HFFc6 (cell line): ENCODE measurements at regions not wholly inside any gene's neighbourhood (a gene's known extent, or its start where the extent isn't known, plus 50 kb on each side); places are given as distances from the start of the nearest gene placed in this dataset.
"Not testable (repeated sequence)": the region's sequence is repeated elsewhere in the genome, so short reads cannot be mapped to it uniquely, and the experiment has no call there.

Experiments used
- DNase-seq: peaks from one replicate; pipeline ENCODE4 v3.0.0-alpha.2; 2018
- H3K27ac Mint-ChIP-seq: 2 replicates; pipeline ENCODE4 v1.8.0; 2020; ENCODE audit warnings: mild to moderate bottlenecking, mixed read lengths
- H3K27me3 Mint-ChIP-seq: 2 replicates; pipeline ENCODE4 v1.8.0; 2021; ENCODE audit warnings: mild to moderate bottlenecking, moderate library complexity, mixed read lengths; ENCODE audit not compliant: insufficient read depth
- H3K36me3 Mint-ChIP-seq: 2 replicates; pipeline ENCODE4 v1.8.0; 2021; ENCODE audit warnings: low read depth, mixed read lengths
- H3K4me1 Mint-ChIP-seq: 2 replicates; pipeline ENCODE4 v1.8.0; 2020; ENCODE audit warnings: low read depth, mixed read lengths
- H3K4me3 Mint-ChIP-seq: 2 replicates; pipeline ENCODE4 v1.8.0; 2020; ENCODE audit warnings: mild to moderate bottlenecking, moderate library complexity, mixed read lengths
- H3K9me3 Mint-ChIP-seq: 2 replicates; pipeline ENCODE4 v1.8.0; 2020; ENCODE audit warnings: mild to moderate bottlenecking, mixed read lengths
- TF ChIP-seq, protein P1 (sequence below): fragments of 200-600 bp; sonication (generic); IDR thresholded peaks from 2 replicates; pipeline ENCODE4 v1.5.0; 2021; ENCODE audit warnings: antibody characterized with exemption, mild to moderate bottlenecking

DNA sequence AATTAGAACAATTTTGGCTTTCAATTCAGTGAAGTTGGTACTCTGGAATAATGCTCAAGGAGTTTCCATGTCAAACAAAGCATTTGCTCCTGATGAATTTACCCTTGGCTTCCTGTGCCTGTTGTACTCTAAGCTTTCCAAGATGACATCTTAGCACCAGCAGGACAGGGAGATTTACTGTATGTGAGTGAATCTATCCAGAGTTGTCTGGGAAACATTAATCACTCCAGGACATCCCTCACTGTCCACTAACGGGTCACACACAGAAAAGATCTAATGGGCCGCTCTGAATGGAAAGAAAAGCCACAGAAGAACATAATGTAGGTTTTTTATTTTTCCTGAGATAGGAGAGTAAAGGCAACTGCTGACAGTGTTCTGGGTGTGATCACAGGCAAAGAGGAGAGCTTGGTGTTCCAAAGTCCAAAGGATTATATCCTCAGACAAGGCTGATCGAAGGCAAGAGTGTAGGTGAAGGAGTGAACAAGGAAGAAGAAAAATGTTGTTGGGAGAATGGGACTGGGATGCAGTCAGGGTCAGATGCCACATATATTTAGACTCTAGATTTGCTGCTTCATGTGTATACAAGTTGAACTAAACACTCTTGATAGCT lies 167.7 kb upstream of the RPS23 start:
- H3K36me3 Mint-ChIP-seq = no peaks in the 10 kb centered on the region
- TF ChIP-seq, protein P1, sequence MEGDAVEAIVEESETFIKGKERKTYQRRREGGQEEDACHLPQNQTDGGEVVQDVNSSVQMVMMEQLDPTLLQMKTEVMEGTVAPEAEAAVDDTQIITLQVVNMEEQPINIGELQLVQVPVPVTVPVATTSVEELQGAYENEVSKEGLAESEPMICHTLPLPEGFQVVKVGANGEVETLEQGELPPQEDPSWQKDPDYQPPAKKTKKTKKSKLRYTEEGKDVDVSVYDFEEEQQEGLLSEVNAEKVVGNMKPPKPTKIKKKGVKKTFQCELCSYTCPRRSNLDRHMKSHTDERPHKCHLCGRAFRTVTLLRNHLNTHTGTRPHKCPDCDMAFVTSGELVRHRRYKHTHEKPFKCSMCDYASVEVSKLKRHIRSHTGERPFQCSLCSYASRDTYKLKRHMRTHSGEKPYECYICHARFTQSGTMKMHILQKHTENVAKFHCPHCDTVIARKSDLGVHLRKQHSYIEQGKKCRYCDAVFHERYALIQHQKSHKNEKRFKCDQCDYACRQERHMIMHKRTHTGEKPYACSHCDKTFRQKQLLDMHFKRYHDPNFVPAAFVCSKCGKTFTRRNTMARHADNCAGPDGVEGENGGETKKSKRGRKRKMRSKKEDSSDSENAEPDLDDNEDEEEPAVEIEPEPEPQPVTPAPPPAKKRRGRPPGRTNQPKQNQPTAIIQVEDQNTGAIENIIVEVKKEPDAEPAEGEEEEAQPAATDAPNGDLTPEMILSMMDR = no peak
- no peaks in the 10 kb centered on the region for H3K4me1 Mint-ChIP-seq
- H3K9me3 Mint-ChIP-seq = no peaks in the 10 kb centered on the region
- peaks cover 18% of the 10 kb centered on the region for H3K27me3 Mint-ChIP-seq
- no peak overlapping the region for H3K27ac Mint-ChIP-seq
- H3K4me3 Mint-ChIP-seq = no peak overlapping the region
- no peak for DNase-seq

GRCh38 chr5:82439750-82440445 lies 161.7 kb upstream of the RPS23 start:
- TF ChIP-seq, protein P1 = no peak
- Mint-ChIP-seq H3K4me1 (no peaks in the 10 kb centered on the region), H3K36me3 (no peaks in the 10 kb centered on the region), H3K4me3 (no peak overlapping the region), H3K9me3 (no peaks in the 10 kb centered on the region), H3K27ac (no peak overlapping the region), H3K27me3 (peaks cover 16% of the 10 kb centered on the region)
- DNase-seq = no peak

DNA sequence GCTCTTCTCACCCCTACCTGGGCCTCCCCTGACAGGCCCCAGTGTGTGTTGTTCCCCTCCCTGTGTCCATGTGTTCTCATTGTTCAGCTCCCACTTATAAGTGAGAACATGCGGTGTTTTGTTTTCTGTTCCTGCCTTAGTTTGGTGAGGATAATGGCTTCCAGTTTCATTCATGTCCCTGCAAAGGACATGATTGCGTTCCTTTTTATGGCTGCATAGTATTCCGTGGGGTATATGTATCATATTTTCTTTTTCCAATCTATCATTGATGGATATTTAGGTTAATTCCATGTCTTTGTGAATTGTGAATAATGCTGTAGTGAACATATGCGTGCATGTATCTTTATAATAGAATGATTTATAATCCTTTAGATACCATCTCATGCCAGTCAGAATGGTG lies 159.4 kb upstream of the RPS23 start:
- H3K27ac Mint-ChIP-seq, H3K4me1 Mint-ChIP-seq, H3K4me3 Mint-ChIP-seq, H3K36me3 Mint-ChIP-seq, DNase-seq, H3K9me3 Mint-ChIP-seq, H3K27me3 Mint-ChIP-seq: not testable (repeated sequence)

- Mint-ChIP-seq H3K27ac (no peak overlapping the region), H3K4me3 (no peak overlapping the region), H3K9me3 (no peaks in the 10 kb centered on the region), H3K27me3 (peaks cover 5% of the 10 kb centered on the region), H3K4me1 (no peaks in the 10 kb centered on the region), H3K36me3 (no peaks in the 10 kb centered on the region)
- TF ChIP-seq, protein P1 = no peak
- no peak for DNase-seq
These were observed 158.1 kb upstream of the RPS23 start for GRCh38 chr5:82436291-82436690.

DNA sequence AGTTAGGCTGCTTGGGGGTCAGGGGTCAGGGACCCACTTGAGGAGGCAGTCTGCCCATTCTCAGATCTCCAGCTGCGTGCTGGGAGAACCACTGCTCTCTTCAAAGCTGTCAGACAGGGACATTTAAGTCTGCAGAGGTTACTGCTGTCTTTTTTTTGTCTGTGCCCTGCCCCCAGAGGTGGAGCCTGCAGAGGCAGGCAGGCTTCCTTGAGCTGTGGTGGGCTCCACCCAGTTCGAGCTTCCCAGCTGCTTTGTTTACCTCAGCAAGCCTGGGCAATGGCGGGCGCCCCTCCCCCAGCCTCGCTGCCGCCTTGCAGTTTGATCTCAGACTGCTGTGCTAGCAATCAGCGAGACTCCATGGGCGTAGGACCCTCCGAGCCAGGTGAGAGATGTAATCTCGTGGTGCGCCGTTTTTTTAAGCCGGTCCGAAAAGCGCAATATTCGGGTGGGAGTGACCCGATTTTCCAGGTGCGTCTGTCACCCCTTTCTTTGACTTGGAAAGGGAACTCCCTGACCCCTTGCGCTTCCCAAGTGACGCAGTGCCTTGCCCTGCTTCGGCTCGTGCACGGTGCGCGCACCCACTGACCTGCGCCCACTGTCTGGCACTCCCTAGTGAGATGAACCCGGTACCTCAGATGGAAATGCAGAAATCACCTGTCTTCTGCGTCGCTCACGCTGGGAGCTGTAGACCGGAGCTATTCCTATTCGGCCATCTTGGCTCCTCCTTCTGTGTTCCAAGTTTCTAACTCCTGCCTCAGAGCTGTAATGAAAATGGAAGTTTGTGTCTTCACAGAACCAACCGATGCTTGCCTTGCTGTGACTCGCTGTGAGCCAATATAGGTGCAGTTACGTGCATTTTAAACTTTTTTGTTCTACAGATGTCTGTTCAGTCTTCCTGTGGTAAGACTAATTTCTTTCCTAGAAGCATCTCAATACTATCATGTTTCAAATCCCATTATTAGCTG lies 156.8 kb upstream of the RPS23 start:
- not testable (repeated sequence) for H3K36me3 Mint-ChIP-seq, H3K4me1 Mint-ChIP-seq, H3K4me3 Mint-ChIP-seq, DNase-seq, H3K27me3 Mint-ChIP-seq, H3K27ac Mint-ChIP-seq, H3K9me3 Mint-ChIP-seq

DNA sequence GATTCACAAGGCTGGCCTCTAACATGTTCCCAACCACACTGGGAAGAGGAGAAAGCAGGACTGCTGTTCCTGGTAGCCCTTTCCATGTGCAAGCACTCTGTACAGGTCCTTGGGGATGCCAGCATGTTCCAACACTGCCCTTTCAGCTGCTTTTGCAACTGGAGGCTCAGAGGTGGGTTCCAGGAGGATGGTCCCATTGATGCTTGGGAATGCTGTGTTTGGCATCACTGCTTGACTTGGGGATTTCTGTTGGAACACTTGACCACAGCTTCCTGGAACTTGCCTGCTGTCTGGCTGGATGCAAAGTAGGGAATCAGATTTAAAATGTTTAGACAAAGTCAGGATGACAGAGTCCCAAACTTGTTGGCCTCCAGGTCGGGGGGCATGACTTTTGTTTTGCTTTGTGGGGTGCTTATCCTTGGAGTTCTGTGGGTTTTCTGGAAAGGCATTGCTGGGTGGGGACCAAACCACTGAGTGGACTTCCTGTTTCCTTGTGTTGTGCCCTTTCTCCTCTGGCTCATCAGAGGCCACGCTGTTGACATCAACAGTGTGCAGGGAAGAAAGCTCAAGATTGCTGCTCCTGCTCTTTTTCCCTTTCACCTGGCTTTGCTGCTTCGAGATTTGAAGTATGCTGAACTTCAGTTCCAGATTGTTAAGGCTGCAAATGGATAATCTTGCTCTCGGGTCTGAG lies 148.5 kb upstream of the RPS23 start:
- H3K36me3 Mint-ChIP-seq = no peaks in the 10 kb centered on the region
- H3K27me3 Mint-ChIP-seq = peaks cover 5% of the 10 kb centered on the region
- H3K27ac Mint-ChIP-seq = no peak overlapping the region
- H3K4me3 Mint-ChIP-seq = no peak overlapping the region
- TF ChIP-seq, protein P1 = no peak
- peaks cover 25% of the 10 kb centered on the region for H3K4me1 Mint-ChIP-seq
- no peak for DNase-seq
- H3K9me3 Mint-ChIP-seq = no peaks in the 10 kb centered on the region
